Right atrium auricular region (tissue), 2 donors: ENCODE measurements at regions not wholly inside any gene's neighbourhood (a gene's known extent, or its start where the extent isn't known, plus 50 kb on each side); places are given as distances from the start of the nearest gene placed in this dataset.

Source experiments
- DNase-seq: peaks from one replicate; pipeline ENCODE4 v3.0.0-alpha.2; 2019; ENCODE audit warnings: low spot score
- H3K27ac ChIP-seq, 2 donors: fragments of 200-600 bp; sonication (generic); 1 replicate in 1 of 2; 2 replicates in 1 of 2; pipeline ENCODE4 v1.5.1; 2016 to 2019
- H3K27me3 ChIP-seq, 2 donors: fragments of 200-600 bp; sonication (generic); one replicate each; pipeline versions ENCODE4 v1.5.1 to v1.6.0; 2017 to 2019
- H3K36me3 ChIP-seq: fragments of 200-600 bp; sonication (generic); one replicate; pipeline ENCODE4 v1.5.1; 2016
- H3K4me1 ChIP-seq, 2 donors: fragments of 200-600 bp; sonication (generic); one replicate each; pipeline versions ENCODE4 v1.5.1 to v1.6.0; 2017 to 2019
- H3K4me3 ChIP-seq, 2 donors: fragments of 200-600 bp; sonication (generic); 1 replicate in 1 of 2; 2 replicates in 1 of 2; pipeline ENCODE4 v1.5.1; 2017 to 2019; ENCODE audit warnings: mild to moderate bottlenecking in 1 of 2, moderate library complexity in 1 of 2
- H3K9me3 ChIP-seq, 2 donors: fragments of 200-600 bp; sonication (generic); one replicate each; pipeline ENCODE4 v1.5.1; 2019
- CTCF ChIP-seq, 2 donors: fragments of 200-600 bp; sonication (generic); IDR thresholded peaks; one replicate each; pipeline ENCODE4 v1.5.1; 2019; ENCODE audit warnings: antibody characterized with exemption in 2 of 2

GRCh38 chr9:81474125-81474524 lies 215.2 kb downstream of the TLE1 start:
- H3K4me1 ChIP-seq, result no peaks in the 10 kb centered on the region
- H3K36me3 ChIP-seq, result no peaks in the 10 kb centered on the region
- H3K27ac ChIP-seq, result no peak overlapping the region
- H3K27me3 ChIP-seq, result no peaks in the 10 kb centered on the region
- no peak for DNase-seq
- no peak for TF ChIP-seq CTCF (IDR thresholded peaks at IDR 0.05)
- H3K4me3 ChIP-seq, result no peak overlapping the region
- H3K9me3 ChIP-seq, result no peaks in the 10 kb centered on the region

GRCh38 chr9:81473708-81474107 lies 215.6 kb downstream of the TLE1 start:
- Histone ChIP-seq H3K27ac (no peak overlapping the region), H3K4me1 (no peaks in the 10 kb centered on the region), H3K27me3 (no peaks in the 10 kb centered on the region), H3K4me3 (no peak overlapping the region), H3K36me3 (no peaks in the 10 kb centered on the region), H3K9me3 (no peaks in the 10 kb centered on the region)
- TF ChIP-seq CTCF (IDR thresholded peaks at IDR 0.05), result no peak
- no peak for DNase-seq

- no peak for DNase-seq
- H3K4me3 ChIP-seq, result no peak overlapping the region
- no peaks in the 10 kb centered on the region for H3K36me3 ChIP-seq
- H3K4me1 ChIP-seq, result no peaks in the 10 kb centered on the region
- no peaks in the 10 kb centered on the region for H3K27me3 ChIP-seq
- no peaks in the 10 kb centered on the region for H3K9me3 ChIP-seq
- no peak overlapping the region for H3K27ac ChIP-seq
- TF ChIP-seq CTCF (IDR thresholded peaks at IDR 0.05), result no peak
Observed at GRCh38 chr9:81473206-81473605, 216.1 kb downstream of the TLE1 start.

GRCh38 chr9:81472701-81473100 lies 216.6 kb downstream of the TLE1 start:
- TF ChIP-seq CTCF (IDR thresholded peaks at IDR 0.05), result no peak
- Histone ChIP-seq H3K4me1 (no peaks in the 10 kb centered on the region), H3K27me3 (no peaks in the 10 kb centered on the region), H3K4me3 (no peak overlapping the region), H3K9me3 (no peaks in the 10 kb centered on the region), H3K36me3 (no peaks in the 10 kb centered on the region), H3K27ac (no peak overlapping the region)
- no peak for DNase-seq

- TF ChIP-seq CTCF (IDR thresholded peaks at IDR 0.05), result no peak
- no peak for DNase-seq
- H3K36me3 ChIP-seq, result no peaks in the 10 kb centered on the region
- no peaks in the 10 kb centered on the region for H3K9me3 ChIP-seq
- H3K4me3 ChIP-seq, result no peak overlapping the region
- no peaks in the 10 kb centered on the region for H3K27me3 ChIP-seq
- no peak overlapping the region for H3K27ac ChIP-seq
- no peaks in the 10 kb centered on the region for H3K4me1 ChIP-seq
Observed at GRCh38 chr9:81470864-81471263, 218.5 kb downstream of the TLE1 start.

- no peak for DNase-seq
- Histone ChIP-seq H3K9me3 (no peaks in the 10 kb centered on the region), H3K4me1 (peaks cover 0 to 5% of the 10 kb centered on the region in 2 donors), H3K36me3 (no peaks in the 10 kb centered on the region), H3K27me3 (no peaks in the 10 kb centered on the region), H3K27ac (no peak overlapping the region), H3K4me3 (no peak overlapping the region)
- TF ChIP-seq CTCF (IDR thresholded peaks at IDR 0.05), result no peak
Observed at GRCh38 chr9:81468084-81468595, 221.2 kb downstream of the TLE1 start.
